ENCODE measurements at regions not wholly inside any gene's neighbourhood (a gene's known extent, or its start where the extent isn't known, plus 50 kb on each side); places are given as distances from the start of the nearest gene placed in this dataset.

DNA sequence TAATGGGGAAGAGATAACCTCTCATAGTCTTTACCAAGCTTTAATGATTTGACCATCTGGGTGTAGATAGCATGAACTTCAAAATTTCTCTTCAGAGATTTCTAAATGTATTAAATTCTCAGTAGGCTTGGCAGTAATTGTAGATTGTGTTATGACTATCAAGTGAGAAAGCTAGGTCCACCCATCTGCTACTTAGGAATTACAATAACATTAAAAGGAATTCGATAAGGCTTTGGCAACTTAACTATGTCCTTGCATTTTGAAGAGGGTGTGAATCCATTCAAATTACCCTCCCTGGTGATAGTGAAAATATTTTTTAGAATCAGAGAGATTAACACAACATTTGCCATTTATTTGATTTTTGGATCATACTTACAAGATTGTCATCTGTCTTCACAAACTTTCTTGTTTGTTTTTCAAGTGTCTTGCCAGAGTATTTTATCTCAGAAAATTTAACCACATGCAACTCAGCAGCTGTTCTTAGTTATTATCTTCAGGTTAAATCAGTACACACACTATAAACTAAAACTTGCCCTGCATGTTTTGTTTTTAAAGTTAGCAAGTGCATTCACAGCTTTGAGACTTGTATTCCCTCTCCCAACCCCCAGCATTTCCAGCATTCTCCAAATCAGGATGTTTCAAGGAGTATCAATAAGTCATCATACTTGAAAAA lies 69.6 kb upstream of the COL8A1 start (continued):
- no peak for TF ChIP-seq FOXK2 (IDR thresholded peaks at IDR 0.05)
- no peak for TF ChIP-seq HDAC6 (IDR thresholded peaks at IDR 0.05; ENCODE audit: unreplicated experiment)
- no peak for TF ChIP-seq HDAC2 (IDR thresholded peaks at IDR 0.05)
- no peak for TF ChIP-seq NFIC (IDR thresholded peaks at IDR 0.05; ENCODE audit: low read depth, low read length)
- no peak for TF ChIP-seq PAX8 (IDR thresholded peaks at IDR 0.05)
- no peak for TF ChIP-seq EZH2 (IDR thresholded peaks at IDR 0.05; ENCODE audit: borderline replicate concordance, control insufficient read depth, low read depth, low read length)
- no peak for TF ChIP-seq YBX1 (IDR thresholded peaks at IDR 0.05)

DNA sequence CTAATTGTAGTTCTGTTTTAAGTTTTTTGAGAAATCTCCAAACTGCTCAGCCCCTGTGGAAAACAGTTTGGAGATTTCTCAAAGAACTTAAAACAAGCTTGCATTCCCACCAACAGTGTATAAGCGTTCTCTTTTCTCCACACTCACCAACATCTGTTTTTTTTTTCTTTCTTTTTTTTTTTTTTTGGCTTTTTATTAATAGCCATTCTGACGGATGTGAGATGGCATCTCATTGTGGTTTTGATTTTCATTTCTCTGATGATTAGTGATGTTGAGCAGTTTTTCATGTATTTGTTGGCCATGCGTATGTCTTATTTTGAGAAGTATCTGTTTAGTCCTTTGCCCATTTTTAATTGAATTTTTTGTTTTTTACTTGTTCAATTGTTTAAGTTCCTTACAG lies 73.1 kb upstream of the COL8A1 start:
- Histone ChIP-seq H4K20me1 (ENCODE audit: control insufficient read depth, insufficient read depth) (no peaks in the 10 kb centered on the region), H2AFZ (ENCODE audit: control insufficient read depth, low read depth, low read length) (no peak overlapping the region), H3K79me2 (ENCODE audit: control insufficient read depth, insufficient read depth, low read length) (no peaks in the 10 kb centered on the region), H3K4me3 (no peak overlapping the region), H3K27me3 (replicated peaks in 1 of 2; ENCODE audit: control insufficient read depth in 2 of 2, insufficient read depth in 2 of 2, low read length in 1 of 2) (no peaks in the 10 kb centered on the region), H3K36me3 (ENCODE audit: control insufficient read depth in 2 of 2, insufficient read depth in 2 of 2, low read length in 1 of 2) (no peaks in the 10 kb centered on the region), H3K9ac (ENCODE audit: control insufficient read depth, insufficient read depth, low read length) (no peak overlapping the region), H3K4me1 (ENCODE audit: control insufficient read depth, insufficient read depth, low read length) (no peaks in the 10 kb centered on the region), H3K27ac (ENCODE audit: control insufficient read depth, insufficient read depth) (no peak overlapping the region), H3K9me3 (replicated peaks; ENCODE audit: control insufficient read depth, insufficient read depth, low read length) (no peaks in the 10 kb centered on the region), H3K4me2 (ENCODE audit: control insufficient read depth, insufficient read depth) (no peak overlapping the region)
- ATAC-seq (no peak), FAIRE-seq (no peak), DNase-seq (ENCODE audit: low read depth, low spot score) (no peak)
- WGBS (ENCODE audit: insufficient coverage, insufficient replicate concordance, low lambda C conversion rate, missing lambda C conversion rate), result 42% methylated on average over 3 of the region's 3 CpGs
- SMC1A ChIA-PET (ENCODE audit: uncharacterized antibody, unreplicated experiment), result no interaction called here
- RAD21 ChIA-PET (ENCODE audit: unreplicated experiment), result no interaction called here
- intact Hi-C loops (cut with micrococcal nuclease; ENCODE audit: unreplicated experiment), result no loop called here
- BruUV-seq (replicated peaks), result no TSS peak
- POLR2A ChIA-PET, result no interaction called here
- CTCF ChIA-PET, result no interaction called here
- in situ Hi-C loops (cut with MboI), result no loop called here
- TF ChIP-seq, protein P1, sequence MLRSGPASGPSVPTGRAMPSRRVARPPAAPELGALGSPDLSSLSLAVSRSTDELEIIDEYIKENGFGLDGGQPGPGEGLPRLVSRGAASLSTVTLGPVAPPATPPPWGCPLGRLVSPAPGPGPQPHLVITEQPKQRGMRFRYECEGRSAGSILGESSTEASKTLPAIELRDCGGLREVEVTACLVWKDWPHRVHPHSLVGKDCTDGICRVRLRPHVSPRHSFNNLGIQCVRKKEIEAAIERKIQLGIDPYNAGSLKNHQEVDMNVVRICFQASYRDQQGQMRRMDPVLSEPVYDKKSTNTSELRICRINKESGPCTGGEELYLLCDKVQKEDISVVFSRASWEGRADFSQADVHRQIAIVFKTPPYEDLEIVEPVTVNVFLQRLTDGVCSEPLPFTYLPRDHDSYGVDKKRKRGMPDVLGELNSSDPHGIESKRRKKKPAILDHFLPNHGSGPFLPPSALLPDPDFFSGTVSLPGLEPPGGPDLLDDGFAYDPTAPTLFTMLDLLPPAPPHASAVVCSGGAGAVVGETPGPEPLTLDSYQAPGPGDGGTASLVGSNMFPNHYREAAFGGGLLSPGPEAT (IDR thresholded peaks at IDR 0.05; ENCODE audit: low read depth), result no peak
- TF ChIP-seq RBBP5 (conservative IDR thresholded peaks at IDR 0.05), result no peak
- no peak for TF ChIP-seq BCLAF1 (IDR thresholded peaks at IDR 0.05)
- TF ChIP-seq, protein P2, sequence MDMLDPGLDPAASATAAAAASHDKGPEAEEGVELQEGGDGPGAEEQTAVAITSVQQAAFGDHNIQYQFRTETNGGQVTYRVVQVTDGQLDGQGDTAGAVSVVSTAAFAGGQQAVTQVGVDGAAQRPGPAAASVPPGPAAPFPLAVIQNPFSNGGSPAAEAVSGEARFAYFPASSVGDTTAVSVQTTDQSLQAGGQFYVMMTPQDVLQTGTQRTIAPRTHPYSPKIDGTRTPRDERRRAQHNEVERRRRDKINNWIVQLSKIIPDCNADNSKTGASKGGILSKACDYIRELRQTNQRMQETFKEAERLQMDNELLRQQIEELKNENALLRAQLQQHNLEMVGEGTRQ (IDR thresholded peaks at IDR 0.05; ENCODE audit: borderline replicate concordance, low read depth, low read length), result no peak
- no peak for TF ChIP-seq YBX1 (IDR thresholded peaks at IDR 0.05)
- TF ChIP-seq, protein P3, sequence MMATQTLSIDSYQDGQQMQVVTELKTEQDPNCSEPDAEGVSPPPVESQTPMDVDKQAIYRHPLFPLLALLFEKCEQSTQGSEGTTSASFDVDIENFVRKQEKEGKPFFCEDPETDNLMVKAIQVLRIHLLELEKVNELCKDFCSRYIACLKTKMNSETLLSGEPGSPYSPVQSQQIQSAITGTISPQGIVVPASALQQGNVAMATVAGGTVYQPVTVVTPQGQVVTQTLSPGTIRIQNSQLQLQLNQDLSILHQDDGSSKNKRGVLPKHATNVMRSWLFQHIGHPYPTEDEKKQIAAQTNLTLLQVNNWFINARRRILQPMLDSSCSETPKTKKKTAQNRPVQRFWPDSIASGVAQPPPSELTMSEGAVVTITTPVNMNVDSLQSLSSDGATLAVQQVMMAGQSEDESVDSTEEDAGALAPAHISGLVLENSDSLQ (IDR thresholded peaks at IDR 0.05), result no peak
- no peak for TF ChIP-seq PAX5 (IDR thresholded peaks at IDR 0.05; ENCODE audit: borderline replicate concordance, low read depth, low read length)
- TF ChIP-seq IRF5 (IDR thresholded peaks at IDR 0.05; ENCODE audit: borderline replicate concordance), result no peak
- no peak for TF ChIP-seq RB1 (IDR thresholded peaks at IDR 0.05; ENCODE audit: borderline replicate concordance)
- TF ChIP-seq DPF2 (IDR thresholded peaks at IDR 0.05), result no peak
